ENCODE measurements at regions not wholly inside any gene's neighbourhood (a gene's known extent, or its start where the extent isn't known, plus 50 kb on each side); places are given as distances from the start of the nearest gene placed in this dataset.

DNA sequence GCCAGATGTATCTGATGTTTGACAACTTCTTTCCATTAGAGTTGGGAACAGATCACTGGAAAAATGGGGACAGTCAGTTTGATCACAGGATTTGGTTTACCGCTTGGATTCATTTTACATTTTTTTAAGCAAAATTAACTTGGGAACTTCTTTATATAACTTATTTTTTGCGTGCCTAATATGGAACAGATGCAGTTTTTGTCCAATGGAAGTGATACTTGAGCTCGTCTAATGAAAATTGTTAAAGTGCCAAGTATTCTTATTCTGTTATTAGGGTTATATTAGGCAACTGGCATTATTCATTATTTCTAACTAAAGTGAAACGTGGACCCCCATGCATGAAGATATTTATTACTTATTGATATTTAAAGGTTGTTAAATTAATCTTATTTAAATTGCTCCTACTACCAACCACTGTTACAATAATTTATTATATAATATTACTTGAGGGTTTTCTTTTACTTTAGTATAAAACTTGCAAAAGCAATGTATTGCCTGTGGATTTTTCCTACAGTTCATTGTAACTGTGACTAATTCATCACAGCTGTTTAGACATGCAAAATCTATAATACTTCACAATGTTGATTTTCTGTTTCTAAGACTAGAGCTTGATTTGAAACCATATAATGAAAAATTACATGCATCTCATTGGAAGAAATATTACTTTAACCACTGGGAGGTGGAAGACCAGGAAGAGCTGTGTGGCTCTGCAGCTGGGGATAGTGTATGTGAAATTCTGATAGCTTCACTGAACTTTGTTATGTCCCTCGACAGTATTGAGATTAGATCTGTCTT is 787.3 kb upstream of the WWC1 start:
- no peak for TF ChIP-seq EZH2 (IDR thresholded peaks at IDR 0.05; ENCODE audit: borderline replicate concordance, insufficient read depth, low read depth, low read length, poor library complexity, severe bottlenecking)
- TF ChIP-seq, protein P1, sequence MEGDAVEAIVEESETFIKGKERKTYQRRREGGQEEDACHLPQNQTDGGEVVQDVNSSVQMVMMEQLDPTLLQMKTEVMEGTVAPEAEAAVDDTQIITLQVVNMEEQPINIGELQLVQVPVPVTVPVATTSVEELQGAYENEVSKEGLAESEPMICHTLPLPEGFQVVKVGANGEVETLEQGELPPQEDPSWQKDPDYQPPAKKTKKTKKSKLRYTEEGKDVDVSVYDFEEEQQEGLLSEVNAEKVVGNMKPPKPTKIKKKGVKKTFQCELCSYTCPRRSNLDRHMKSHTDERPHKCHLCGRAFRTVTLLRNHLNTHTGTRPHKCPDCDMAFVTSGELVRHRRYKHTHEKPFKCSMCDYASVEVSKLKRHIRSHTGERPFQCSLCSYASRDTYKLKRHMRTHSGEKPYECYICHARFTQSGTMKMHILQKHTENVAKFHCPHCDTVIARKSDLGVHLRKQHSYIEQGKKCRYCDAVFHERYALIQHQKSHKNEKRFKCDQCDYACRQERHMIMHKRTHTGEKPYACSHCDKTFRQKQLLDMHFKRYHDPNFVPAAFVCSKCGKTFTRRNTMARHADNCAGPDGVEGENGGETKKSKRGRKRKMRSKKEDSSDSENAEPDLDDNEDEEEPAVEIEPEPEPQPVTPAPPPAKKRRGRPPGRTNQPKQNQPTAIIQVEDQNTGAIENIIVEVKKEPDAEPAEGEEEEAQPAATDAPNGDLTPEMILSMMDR (IDR thresholded peaks at IDR 0.05), result no peak
